ENCODE measurements at regions not wholly inside any gene's neighbourhood (a gene's known extent, or its start where the extent isn't known, plus 50 kb on each side); places are given as distances from the start of the nearest gene placed in this dataset.

DNA sequence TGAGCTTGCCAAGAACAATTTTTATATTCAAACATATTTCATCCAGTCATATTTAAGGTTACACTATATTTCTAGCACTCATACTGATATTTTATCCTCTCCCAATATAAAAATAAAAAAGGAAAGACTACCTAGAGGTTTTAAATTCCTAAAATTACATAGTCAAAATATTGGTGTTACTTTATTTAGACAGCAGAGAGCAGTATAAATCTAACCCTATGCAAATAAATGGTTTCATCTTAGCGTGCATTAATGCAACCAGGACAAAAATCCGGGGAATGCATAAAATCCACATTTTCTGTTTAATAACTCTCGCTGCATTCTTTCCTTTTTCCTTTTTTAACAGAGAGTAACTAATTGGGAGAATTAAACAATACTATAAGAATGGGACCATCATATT, 1447.4 kb upstream of the ALCAM start:
- Histone ChIP-seq H3K36me3 (ENCODE audit: insufficient read depth, insufficient read length, low read length) (no peaks in the 10 kb centered on the region), H3K4me1 (ENCODE audit: insufficient read depth, insufficient read length) (no peaks in the 10 kb centered on the region), H3K9ac (ENCODE audit: insufficient read length, low read depth) (no peak overlapping the region), H3K9me3 (ENCODE audit: insufficient read depth, low read length) (no peaks in the 10 kb centered on the region), H3K4me3 (ENCODE audit: insufficient read length, low read depth) (no peak overlapping the region), H3K27me3 (ENCODE audit: insufficient read depth, insufficient read length) (no peaks in the 10 kb centered on the region)
- DNase-seq (ENCODE audit: low read depth, low spot score) = no peak
- TF ChIP-seq ZNF274 (IDR thresholded peaks at IDR 0.05; ENCODE audit: low read depth, low read length) (no peak), SUZ12 (IDR thresholded peaks at IDR 0.05; ENCODE audit: extremely low read depth, insufficient read depth, insufficient read length) (no peak), YY1 (IDR thresholded peaks at IDR 0.05; ENCODE audit: insufficient read depth, insufficient read length) (no peak)

DNA sequence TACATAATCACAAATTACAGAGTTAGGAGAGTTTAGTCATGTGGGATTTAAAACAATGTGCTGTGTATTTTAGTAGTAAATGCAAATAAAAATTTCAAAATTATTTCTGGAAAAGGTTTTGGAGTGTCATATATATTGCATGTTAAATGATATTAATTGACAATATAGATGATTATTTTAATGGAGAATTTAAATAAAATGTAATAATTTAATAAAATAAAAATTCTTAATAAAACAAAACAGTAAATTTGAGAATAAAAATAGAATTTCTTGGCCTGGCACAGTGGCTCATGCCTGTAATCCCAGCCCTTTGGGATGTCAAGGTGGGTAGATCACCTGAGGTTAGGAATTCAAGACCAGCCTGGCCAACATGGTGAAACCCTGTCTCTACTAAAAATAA, 1442.8 kb upstream of the ALCAM start:
- no peaks in the 10 kb centered on the region for H3K36me3 ChIP-seq (ENCODE audit: insufficient read depth, insufficient read length, low read length)
- no peak overlapping the region for H3K9ac ChIP-seq (ENCODE audit: insufficient read length, low read depth)
- no peak for TF ChIP-seq YY1 (IDR thresholded peaks at IDR 0.05; ENCODE audit: insufficient read depth, insufficient read length)
- no peaks in the 10 kb centered on the region for H3K9me3 ChIP-seq (ENCODE audit: insufficient read depth, low read length)
- H3K27me3 ChIP-seq (ENCODE audit: insufficient read depth, insufficient read length) = no peaks in the 10 kb centered on the region
- no peak overlapping the region for H3K4me3 ChIP-seq (ENCODE audit: insufficient read length, low read depth)
- DNase-seq (ENCODE audit: low read depth, low spot score) = no peak
- no peaks in the 10 kb centered on the region for H3K4me1 ChIP-seq (ENCODE audit: insufficient read depth, insufficient read length)

- Histone ChIP-seq H3K9me3 (ENCODE audit: insufficient read depth, low read length) (no peaks in the 10 kb centered on the region), H3K36me3 (ENCODE audit: insufficient read depth, insufficient read length, low read length) (no peaks in the 10 kb centered on the region), H3K4me1 (ENCODE audit: insufficient read depth, insufficient read length) (no peaks in the 10 kb centered on the region), H3K4me3 (ENCODE audit: insufficient read length, low read depth) (no peak overlapping the region), H3K27me3 (ENCODE audit: insufficient read depth, insufficient read length) (no peaks in the 10 kb centered on the region), H3K9ac (ENCODE audit: insufficient read length, low read depth) (no peak overlapping the region)
- TF ChIP-seq YY1 (IDR thresholded peaks at IDR 0.05; ENCODE audit: insufficient read depth, insufficient read length) = no peak
- TF ChIP-seq SUZ12 (IDR thresholded peaks at IDR 0.05; ENCODE audit: extremely low read depth, insufficient read depth, insufficient read length) = no peak
- no peak for TF ChIP-seq ZNF274 (IDR thresholded peaks at IDR 0.05; ENCODE audit: low read depth, low read length)
- no peak for DNase-seq (ENCODE audit: low read depth, low spot score)
These were observed 1442.2 kb upstream of the ALCAM start for GRCh38 chr3:103924544-103924943.

GRCh38 chr3:103926936-103927335, 1439.8 kb upstream of the ALCAM start:
- H3K4me1 ChIP-seq (ENCODE audit: insufficient read depth, insufficient read length) = no peaks in the 10 kb centered on the region
- TF ChIP-seq ZNF274 (IDR thresholded peaks at IDR 0.05; ENCODE audit: low read depth, low read length) (no peak), YY1 (IDR thresholded peaks at IDR 0.05; ENCODE audit: insufficient read depth, insufficient read length) (no peak), SUZ12 (IDR thresholded peaks at IDR 0.05; ENCODE audit: extremely low read depth, insufficient read depth, insufficient read length) (no peak)
- H3K27me3 ChIP-seq (ENCODE audit: insufficient read depth, insufficient read length) = no peaks in the 10 kb centered on the region
- no peak overlapping the region for H3K9ac ChIP-seq (ENCODE audit: insufficient read length, low read depth)
- H3K4me3 ChIP-seq (ENCODE audit: insufficient read length, low read depth) = no peak overlapping the region
- H3K36me3 ChIP-seq (ENCODE audit: insufficient read depth, insufficient read length, low read length) = no peaks in the 10 kb centered on the region
- H3K9me3 ChIP-seq (ENCODE audit: insufficient read depth, low read length) = no peaks in the 10 kb centered on the region
- DNase-seq (ENCODE audit: low read depth, low spot score) = no peak

- Histone ChIP-seq H3K4me1 (ENCODE audit: insufficient read depth, insufficient read length) (no peaks in the 10 kb centered on the region), H3K9ac (ENCODE audit: insufficient read length, low read depth) (no peak overlapping the region), H3K36me3 (ENCODE audit: insufficient read depth, insufficient read length, low read length) (no peaks in the 10 kb centered on the region), H3K9me3 (ENCODE audit: insufficient read depth, low read length) (no peaks in the 10 kb centered on the region), H3K27me3 (ENCODE audit: insufficient read depth, insufficient read length) (no peaks in the 10 kb centered on the region), H3K4me3 (ENCODE audit: insufficient read length, low read depth) (no peak overlapping the region)
- no peak for TF ChIP-seq YY1 (IDR thresholded peaks at IDR 0.05; ENCODE audit: insufficient read depth, insufficient read length)
- TF ChIP-seq SUZ12 (IDR thresholded peaks at IDR 0.05; ENCODE audit: extremely low read depth, insufficient read depth, insufficient read length) = no peak
- no peak for TF ChIP-seq ZNF274 (IDR thresholded peaks at IDR 0.05; ENCODE audit: low read depth, low read length)
- no peak for DNase-seq (ENCODE audit: low read depth, low spot score)
These were observed 1438.8 kb upstream of the ALCAM start for GRCh38 chr3:103927896-103928295.

- H3K36me3 ChIP-seq (ENCODE audit: insufficient read depth, insufficient read length, low read length) = no peaks in the 10 kb centered on the region
- H3K9me3 ChIP-seq (ENCODE audit: insufficient read depth, low read length) = no peaks in the 10 kb centered on the region
- H3K4me1 ChIP-seq (ENCODE audit: insufficient read depth, insufficient read length) = no peaks in the 10 kb centered on the region
- H3K9ac ChIP-seq (ENCODE audit: insufficient read length, low read depth) = no peak overlapping the region
- no peak for DNase-seq (ENCODE audit: low read depth, low spot score)
- no peaks in the 10 kb centered on the region for H3K27me3 ChIP-seq (ENCODE audit: insufficient read depth, insufficient read length)
- H3K4me3 ChIP-seq (ENCODE audit: insufficient read length, low read depth) = no peak overlapping the region
- TF ChIP-seq YY1 (IDR thresholded peaks at IDR 0.05; ENCODE audit: insufficient read depth, insufficient read length) (no peak), ZNF274 (IDR thresholded peaks at IDR 0.05; ENCODE audit: low read depth, low read length) (no peak), SUZ12 (IDR thresholded peaks at IDR 0.05; ENCODE audit: extremely low read depth, insufficient read depth, insufficient read length) (no peak)
These were observed 1429.6 kb upstream of the ALCAM start for GRCh38 chr3:103937094-103937493.

- no peak overlapping the region for H3K9ac ChIP-seq (ENCODE audit: insufficient read length, low read depth)
- H3K4me1 ChIP-seq (ENCODE audit: insufficient read depth, insufficient read length) = no peaks in the 10 kb centered on the region
- H3K36me3 ChIP-seq (ENCODE audit: insufficient read depth, insufficient read length, low read length) = no peaks in the 10 kb centered on the region
- no peak for DNase-seq (ENCODE audit: low read depth, low spot score)
- no peaks in the 10 kb centered on the region for H3K9me3 ChIP-seq (ENCODE audit: insufficient read depth, low read length)
- no peak overlapping the region for H3K4me3 ChIP-seq (ENCODE audit: insufficient read length, low read depth)
- TF ChIP-seq YY1 (IDR thresholded peaks at IDR 0.05; ENCODE audit: insufficient read depth, insufficient read length) (no peak), ZNF274 (IDR thresholded peaks at IDR 0.05; ENCODE audit: low read depth, low read length) (no peak), SUZ12 (IDR thresholded peaks at IDR 0.05; ENCODE audit: extremely low read depth, insufficient read depth, insufficient read length) (no peak)
- no peaks in the 10 kb centered on the region for H3K27me3 ChIP-seq (ENCODE audit: insufficient read depth, insufficient read length)
These were observed 1419.6 kb upstream of the ALCAM start for GRCh38 chr3:103947062-103947461.

GRCh38 chr3:103949693-103950092, 1417.0 kb upstream of the ALCAM start:
- H3K9me3 ChIP-seq (ENCODE audit: insufficient read depth, low read length) = no peaks in the 10 kb centered on the region
- H3K9ac ChIP-seq (ENCODE audit: insufficient read length, low read depth) = no peak overlapping the region

More at GRCh38 chr3:103949693-103950092, 1417.0 kb upstream of the ALCAM start:
- H3K36me3 ChIP-seq (ENCODE audit: insufficient read depth, insufficient read length, low read length) = no peaks in the 10 kb centered on the region
- no peak for DNase-seq (ENCODE audit: low read depth, low spot score)
- no peaks in the 10 kb centered on the region for H3K27me3 ChIP-seq (ENCODE audit: insufficient read depth, insufficient read length)
- no peaks in the 10 kb centered on the region for H3K4me1 ChIP-seq (ENCODE audit: insufficient read depth, insufficient read length)
- TF ChIP-seq SUZ12 (IDR thresholded peaks at IDR 0.05; ENCODE audit: extremely low read depth, insufficient read depth, insufficient read length) (no peak), YY1 (IDR thresholded peaks at IDR 0.05; ENCODE audit: insufficient read depth, insufficient read length) (no peak), ZNF274 (IDR thresholded peaks at IDR 0.05; ENCODE audit: low read depth, low read length) (no peak)
- no peak overlapping the region for H3K4me3 ChIP-seq (ENCODE audit: insufficient read length, low read depth)
